ENCODE measurements at regions not wholly inside any gene's neighbourhood (a gene's known extent, or its start where the extent isn't known, plus 50 kb on each side); places are given as distances from the start of the nearest gene placed in this dataset.

GRCh38 chr5:164505791-164506190 is 1000.4 kb downstream of the MAT2B start:
- TF ChIP-seq CTCF (IDR thresholded peaks at IDR 0.05) (no peak), EZH2 (IDR thresholded peaks at IDR 0.05; ENCODE audit: borderline replicate concordance, insufficient read depth, low read depth, low read length, poor library complexity, severe bottlenecking) (no peak)
